Raji (cell line): ENCODE measurements at regions not wholly inside any gene's neighbourhood (a gene's known extent, or its start where the extent isn't known, plus 50 kb on each side); places are given as distances from the start of the nearest gene placed in this dataset.

ENCODE experiments used
- POLR2A ChIP-seq: IDR thresholded peaks from 2 replicates; pipeline ENCODE4 v1.6.1; 2011; ENCODE audit warnings: low read depth, low read length, control low read depth; ENCODE audit not compliant: insufficient read depth

DNA sequence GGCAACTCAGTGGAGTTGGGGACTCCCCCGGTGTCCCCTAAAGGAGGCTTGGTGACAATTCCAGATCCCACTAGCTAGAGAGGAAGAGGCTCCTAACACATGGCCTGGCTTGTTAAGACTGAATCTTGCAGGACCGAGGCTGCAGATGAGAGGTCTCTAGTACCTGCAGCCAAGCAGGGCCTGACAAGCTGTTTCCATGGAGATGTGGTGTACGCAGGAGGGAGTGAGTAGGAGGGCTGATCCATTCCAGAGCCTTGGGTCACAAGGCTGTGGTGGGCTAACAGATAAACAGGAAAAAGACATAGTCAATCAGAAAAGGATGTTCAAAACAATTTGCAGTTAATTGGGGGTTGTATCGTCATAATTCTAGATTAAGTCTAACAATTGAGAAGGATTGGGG lies 77.3 kb upstream of the MKLN1 start:
- no peak for TF ChIP-seq POLR2A

DNA sequence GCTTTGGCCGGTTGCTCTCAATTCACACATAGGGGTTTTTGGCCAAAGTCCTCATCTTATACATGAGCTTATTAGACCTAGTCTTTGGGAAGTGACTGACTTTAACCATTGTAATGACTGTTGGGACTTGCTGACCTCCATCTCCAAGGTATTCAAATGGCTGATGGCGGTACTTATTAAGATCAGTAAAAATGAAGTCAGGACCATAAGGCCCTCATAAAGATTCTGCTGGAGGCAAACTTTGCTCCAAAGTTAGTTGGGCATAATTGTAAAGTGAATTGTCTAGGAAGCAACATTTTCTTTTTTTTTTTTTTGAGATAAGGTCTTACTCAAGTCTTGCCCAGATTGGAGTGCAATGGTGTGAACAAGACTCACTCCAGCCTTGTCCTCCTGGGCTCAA lies 76.3 kb upstream of the MKLN1 start:
- TF ChIP-seq POLR2A: no peak

DNA sequence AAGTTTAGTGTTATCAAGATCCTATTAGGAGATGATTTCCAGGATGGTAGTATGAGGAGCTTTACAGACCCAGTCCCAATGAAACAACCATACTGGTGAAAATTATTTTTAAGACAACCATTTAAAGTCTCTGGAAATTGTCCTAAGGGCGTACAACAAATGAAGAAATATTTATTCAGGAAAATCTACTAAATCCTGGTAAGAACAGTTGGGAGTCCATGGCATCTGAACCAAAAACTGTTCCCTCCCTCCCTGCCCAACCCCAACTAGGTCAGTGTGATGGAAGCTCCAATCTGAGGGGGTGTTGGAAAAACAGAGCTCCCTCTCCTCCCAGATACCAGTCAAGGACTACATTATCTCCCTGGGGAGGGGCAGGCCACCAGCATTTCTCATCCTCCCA lies 74.7 kb upstream of the MKLN1 start:
- no peak for TF ChIP-seq POLR2A

DNA sequence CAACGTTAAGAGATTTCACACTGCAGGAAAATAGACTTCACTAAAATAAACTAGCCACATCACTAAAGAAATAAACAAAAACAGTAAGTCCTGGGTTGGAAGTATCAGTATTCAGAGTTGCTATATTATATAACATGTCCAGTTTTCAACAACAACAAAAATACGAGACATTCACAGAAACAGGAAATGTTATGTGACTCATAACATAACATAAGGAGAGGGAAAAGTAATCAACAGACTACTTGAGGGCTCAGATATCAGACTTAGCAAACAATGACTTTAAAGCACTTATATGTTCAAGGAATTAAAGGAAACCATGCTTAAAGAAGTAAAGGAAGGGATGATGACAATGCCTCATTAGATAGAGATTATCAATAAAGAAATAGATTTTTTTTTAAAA lies 73.5 kb upstream of the MKLN1 start:
- TF ChIP-seq POLR2A: no peak

DNA sequence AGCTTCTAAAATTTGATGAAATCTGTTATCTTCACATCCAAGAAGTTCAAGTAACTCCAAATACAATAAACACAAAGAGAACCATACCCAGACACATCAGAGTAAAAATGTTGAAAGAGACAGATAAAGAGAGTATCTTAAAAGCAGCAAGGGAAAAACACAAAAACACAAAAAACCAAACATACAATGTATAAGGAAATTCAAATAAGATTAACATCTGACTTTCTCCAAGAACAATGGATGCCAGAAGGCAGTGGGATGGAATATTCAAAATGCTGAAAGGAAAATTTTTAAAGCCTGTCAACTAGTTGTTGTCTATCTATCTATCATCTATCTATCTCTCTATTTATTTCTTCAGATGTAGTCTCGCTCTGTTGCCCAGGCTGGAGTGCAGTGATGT lies 72.4 kb upstream of the MKLN1 start:
- no peak for TF ChIP-seq POLR2A

DNA sequence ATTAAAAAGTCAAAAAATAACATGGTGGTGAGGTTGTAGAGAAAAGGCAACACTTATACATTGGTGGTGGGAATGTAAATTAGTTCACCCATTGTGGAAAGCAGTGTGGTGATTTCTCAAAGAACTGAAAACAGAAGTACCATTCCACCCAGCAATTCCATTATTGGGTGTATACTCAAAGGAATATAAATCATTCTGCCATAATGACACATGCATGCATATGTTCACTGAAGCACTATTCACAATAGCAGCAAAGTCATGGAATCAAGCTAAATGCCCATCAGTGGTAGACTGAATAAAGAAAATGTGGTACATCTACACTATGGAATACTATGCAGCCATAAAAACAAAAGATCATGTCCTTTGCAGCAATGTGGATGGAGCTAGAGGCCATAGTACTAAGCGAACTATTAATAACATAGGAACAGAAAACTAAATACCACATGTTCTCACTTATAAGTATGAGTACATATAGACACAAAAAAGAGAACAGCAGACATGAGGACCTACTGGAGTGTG lies 66.1 kb upstream of the MKLN1 start:
- TF ChIP-seq POLR2A: no peak

DNA sequence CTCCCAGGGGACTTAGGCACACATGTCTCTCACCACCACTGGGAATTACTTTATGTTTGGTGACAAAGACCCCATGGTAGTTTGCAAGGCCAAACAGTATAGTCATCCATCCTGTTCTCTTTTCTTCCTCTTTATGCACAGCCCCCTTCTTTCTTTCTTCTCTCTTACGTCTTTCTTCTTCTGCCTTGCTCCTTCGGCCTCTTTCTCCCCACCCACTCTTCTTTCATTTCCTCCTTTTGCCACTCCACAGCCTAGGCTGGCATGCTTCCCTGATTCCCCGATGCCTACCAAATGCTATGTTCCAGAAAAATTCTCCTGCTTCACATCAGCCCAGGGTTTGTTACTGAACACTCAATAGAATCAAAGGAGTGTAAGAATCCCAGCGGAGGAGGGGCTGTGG lies 62.4 kb upstream of the MKLN1 start:
- TF ChIP-seq POLR2A: no peak

DNA sequence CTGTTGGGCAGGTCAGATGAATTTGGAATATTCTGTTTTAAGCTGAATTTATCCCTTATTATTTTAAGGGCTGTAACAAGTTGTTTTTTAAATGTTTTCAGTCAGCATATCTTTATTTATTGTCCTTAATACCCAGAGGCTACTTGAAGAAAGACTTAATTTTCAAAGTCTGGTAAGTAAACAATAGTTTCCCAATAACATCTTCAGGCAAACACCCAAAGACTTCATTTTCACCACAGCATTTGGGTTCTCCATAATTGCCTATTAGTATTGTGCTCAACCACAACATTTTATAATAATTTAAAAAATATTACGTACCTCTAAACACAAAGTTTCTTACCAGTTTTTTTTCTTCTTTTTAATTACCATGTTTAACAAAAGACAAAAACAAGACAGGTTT lies 60.0 kb upstream of the MKLN1 start:
- no peak for TF ChIP-seq POLR2A

DNA sequence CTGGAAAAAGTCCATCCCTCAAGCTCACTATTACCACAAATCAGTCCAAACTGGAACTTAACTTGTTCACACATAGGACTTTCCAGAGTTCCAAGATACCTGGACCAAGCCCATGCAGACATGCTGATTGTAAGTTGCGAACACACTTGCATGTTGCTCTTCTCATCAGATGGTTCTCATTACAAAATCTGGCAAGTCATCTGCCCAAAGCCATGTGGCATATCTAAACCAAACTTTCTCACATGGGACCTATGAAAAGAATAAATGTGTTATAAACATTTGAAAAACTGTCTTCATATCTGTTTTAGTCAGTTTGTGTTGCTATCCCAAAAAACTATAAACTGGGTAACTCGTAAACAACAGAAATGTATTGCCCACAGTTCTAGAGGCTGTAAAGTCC lies 58.8 kb upstream of the MKLN1 start:
- TF ChIP-seq POLR2A: no peak

DNA sequence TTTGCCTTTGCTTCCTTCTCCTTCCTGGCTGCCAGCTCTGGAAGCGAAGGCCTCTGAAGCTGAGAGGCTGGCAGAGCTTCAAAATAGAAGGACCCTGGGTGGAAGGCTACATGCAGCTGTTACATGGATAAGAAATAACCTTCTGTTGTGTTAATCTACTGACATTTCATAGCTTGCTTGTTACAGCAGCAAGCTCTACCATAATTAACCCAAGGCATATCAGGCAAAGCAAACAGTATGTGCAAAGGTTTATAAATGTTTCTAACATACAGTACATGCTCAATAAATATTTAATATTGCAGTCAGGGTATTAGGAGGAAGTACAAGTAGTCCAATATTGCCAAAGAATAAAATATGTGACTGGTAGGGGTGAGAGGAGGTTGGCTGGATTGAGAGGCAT lies 55.6 kb upstream of the MKLN1 start:
- TF ChIP-seq POLR2A: no peak

DNA sequence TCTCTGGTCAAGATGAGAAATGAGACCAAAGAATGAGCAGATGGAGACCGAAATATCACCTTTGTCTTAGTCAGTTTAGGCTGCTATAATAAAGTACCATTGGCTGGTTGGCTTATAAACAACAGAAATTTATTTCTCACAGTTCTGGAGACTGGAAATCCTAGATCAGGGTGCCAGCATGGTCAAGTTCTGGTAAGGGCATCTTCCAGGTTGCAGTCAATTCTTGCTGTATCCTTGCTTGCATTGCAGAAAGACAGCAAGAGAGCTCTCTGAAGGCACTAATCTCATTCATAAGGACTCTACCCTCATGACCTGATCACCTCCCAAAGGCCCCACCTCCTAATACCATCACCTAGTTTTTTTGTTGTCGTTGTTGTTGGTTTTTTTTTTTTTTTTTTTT lies 52.7 kb upstream of the MKLN1 start:
- TF ChIP-seq POLR2A: no peak

DNA sequence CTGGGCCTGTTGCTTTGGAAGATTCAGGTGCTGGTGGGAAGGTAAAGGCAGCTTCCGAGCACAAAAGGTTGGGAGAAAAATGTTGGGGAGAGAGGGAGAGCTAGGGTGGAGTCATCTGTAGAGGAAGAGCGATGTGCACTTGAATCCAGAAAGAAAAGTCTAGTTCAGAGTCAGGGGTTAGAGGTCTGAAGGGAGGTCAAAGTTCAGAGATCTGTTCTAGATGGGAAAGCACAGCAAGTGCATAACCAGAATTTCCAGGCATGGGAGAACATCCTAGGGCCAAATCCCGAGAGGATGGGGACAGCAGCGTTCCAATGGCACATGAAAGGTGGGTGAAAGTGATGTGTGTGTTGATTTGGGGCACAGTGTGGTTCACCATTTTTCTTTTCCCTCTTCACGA lies 51.5 kb upstream of the MKLN1 start:
- TF ChIP-seq POLR2A: no peak

DNA sequence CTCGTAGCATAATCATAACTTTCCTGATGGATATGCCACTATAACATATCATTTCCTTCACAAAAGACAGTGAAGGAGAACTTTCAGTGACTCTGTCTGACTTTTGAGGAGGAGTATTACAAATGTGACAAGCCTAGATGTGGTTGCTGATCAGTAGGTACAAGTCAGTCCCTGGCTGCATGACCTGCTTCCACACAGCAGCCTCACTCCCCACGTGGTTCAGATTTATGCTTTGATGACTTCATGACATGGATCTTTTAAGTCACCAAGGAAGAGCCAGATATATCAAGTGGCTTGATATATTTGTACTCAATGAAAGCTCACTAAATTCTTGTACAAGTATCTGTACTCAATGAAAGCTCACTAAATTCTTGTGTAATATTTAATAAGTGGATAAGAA lies 50.9 kb upstream of the MKLN1 start:
- no peak for TF ChIP-seq POLR2A
